SK-N-MC (cell line): ENCODE measurements at regions not wholly inside any gene's neighbourhood (a gene's known extent, or its start where the extent isn't known, plus 50 kb on each side); places are given as distances from the start of the nearest gene placed in this dataset.

Experiments
- EZH2 ChIP-seq: fragments of 200-600 bp; sonication (generic); IDR thresholded peaks from one replicate; pipeline ENCODE4 v1.6.1; 2017; ENCODE audit warnings: antibody characterized with exemption
- POLR2AphosphoS5 ChIP-seq: IDR thresholded peaks from 2 replicates; pipeline ENCODE4 v1.6.1; 2012; ENCODE audit warnings: mild to moderate bottlenecking, low read depth, low read length, borderline replicate concordance

DNA sequence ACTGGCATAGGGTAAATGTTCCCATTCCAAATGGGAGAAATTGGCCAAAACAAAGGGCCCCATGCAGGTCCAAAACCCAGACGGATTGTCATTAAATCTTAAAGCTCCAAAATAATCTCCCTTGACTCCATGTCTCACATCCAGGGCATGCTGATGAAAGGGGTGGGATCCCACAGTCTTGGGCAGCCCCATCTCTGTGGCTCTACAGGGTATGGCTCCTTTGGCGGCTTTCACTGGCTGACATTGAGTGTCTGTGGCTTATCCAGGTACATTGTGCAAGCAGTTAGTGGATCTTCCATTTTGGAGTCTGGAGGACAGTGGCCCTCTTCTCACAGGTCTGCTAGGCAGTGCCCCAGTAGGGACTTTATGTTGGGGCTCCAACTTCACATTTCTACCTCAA, 772.9 kb upstream of the INTU start:
- no peak for TF ChIP-seq POLR2AphosphoS5
- TF ChIP-seq EZH2, result no peak
